ENCODE measurements at regions not wholly inside any gene's neighbourhood (a gene's known extent, or its start where the extent isn't known, plus 50 kb on each side); places are given as distances from the start of the nearest gene placed in this dataset.

- TF ChIP-seq NCOR1 (IDR thresholded peaks at IDR 0.05; ENCODE audit: borderline replicate concordance, low read length) (peak; percentile 44; the same call in 1 of the 2 replicates), ZBTB7B (CRISPR knock-in tag; IDR thresholded peaks at IDR 0.05) (0 out of 2 replicates have a peak, but pooled peaks have one; percentile 63), EHMT2 (IDR thresholded peaks at IDR 0.05; ENCODE audit: borderline replicate concordance, low read depth, low read length) (0 out of 2 replicates have a peak, but pooled peaks have one; percentile 50), CEBPB (IDR thresholded peaks at IDR 0.05; ENCODE audit: borderline replicate concordance, low read depth, low read length) (no peak), SMARCC2 (IDR thresholded peaks at IDR 0.05) (no peak), ZNF790 (CRISPR knock-in tag; IDR thresholded peaks at IDR 0.05; ENCODE audit: borderline replicate concordance) (no peak), NR3C1 (CRISPR knock-in tag; IDR thresholded peaks at IDR 0.05) (no peak), HNF4G (IDR thresholded peaks at IDR 0.05; ENCODE audit: borderline replicate concordance, low read depth, low read length) (peak; percentile 49), HNF4G (CRISPR knock-in tag; IDR thresholded peaks at IDR 0.05; ENCODE audit: borderline replicate concordance, low read depth) (0 out of 2 replicates have a peak, but pooled peaks have one; percentile 25), ATF6 (CRISPR knock-in tag; conservative IDR thresholded peaks at IDR 0.05) (no peak), ZSCAN12 (CRISPR knock-in tag; IDR thresholded peaks at IDR 0.05) (no peak), THAP9 (CRISPR knock-in tag; IDR thresholded peaks at IDR 0.05; ENCODE audit: borderline replicate concordance) (no peak), ARID4A (CRISPR knock-in tag; IDR thresholded peaks at IDR 0.05; ENCODE audit: borderline replicate concordance) (no peak; the same call in 1 of the 2 replicates), NRL (CRISPR knock-in tag; IDR thresholded peaks at IDR 0.05; ENCODE audit: borderline replicate concordance) (no peak), DDIT3 (CRISPR knock-in tag; IDR thresholded peaks at IDR 0.05) (no peak)
Measured at GRCh38 chr19:31962561-31962996, 382.8 kb upstream of the ZNF507 start (continued).

All from HepG2 (cell line).